ENCODE measurements at regions not wholly inside any gene's neighbourhood (a gene's known extent, or its start where the extent isn't known, plus 50 kb on each side); places are given as distances from the start of the nearest gene placed in this dataset.

- DNase-seq, result no peak
Measured at GRCh38 chr12:118773956-118774723, 207.2 kb upstream of the SRRM4 start.

- no peak for DNase-seq
Measured at GRCh38 chr12:118777504-118777903, 203.8 kb upstream of the SRRM4 start.

GRCh38 chr12:118778077-118778476, 203.3 kb upstream of the SRRM4 start:
- no peak for DNase-seq

DNA sequence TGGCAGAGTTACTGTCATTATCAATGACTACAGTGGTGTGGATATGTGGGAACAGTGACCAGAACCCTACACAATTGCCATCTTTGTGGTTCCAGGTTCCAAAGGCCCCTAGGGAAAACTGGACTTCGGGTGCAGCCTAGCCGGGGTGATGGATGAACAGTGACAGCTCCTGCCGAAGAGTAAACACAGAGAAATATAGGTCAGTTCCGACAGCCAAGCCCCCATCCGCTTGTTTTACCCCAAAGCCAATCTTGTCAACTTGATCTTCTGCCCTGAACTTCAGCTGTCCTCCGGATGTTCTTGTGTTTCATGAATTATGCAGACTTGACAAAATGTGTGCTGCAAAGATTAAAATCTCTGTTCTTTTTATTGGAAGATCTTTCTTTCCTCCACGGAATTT, 200.4 kb upstream of the SRRM4 start:
- no peak for DNase-seq

DNA sequence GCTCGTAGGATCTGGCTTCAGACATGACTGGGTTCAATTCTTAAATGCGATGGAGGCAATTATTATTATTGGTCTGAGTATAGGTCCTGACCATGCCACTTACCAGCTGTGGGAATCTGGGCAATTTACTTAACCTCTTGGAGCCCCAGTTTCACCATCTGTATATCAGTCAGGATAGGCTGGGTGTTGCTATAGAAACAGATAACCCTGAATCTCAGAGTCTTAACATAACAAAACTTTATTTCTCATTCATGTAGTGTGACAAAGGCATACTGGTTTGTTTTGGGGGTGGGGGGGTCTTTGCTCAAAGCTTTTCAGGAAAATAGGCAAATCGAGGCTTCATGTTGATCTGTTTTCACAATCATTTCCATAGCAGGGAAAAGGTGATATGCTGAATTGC, 199.6 kb upstream of the SRRM4 start:
- DNase-seq, result no peak

DNA sequence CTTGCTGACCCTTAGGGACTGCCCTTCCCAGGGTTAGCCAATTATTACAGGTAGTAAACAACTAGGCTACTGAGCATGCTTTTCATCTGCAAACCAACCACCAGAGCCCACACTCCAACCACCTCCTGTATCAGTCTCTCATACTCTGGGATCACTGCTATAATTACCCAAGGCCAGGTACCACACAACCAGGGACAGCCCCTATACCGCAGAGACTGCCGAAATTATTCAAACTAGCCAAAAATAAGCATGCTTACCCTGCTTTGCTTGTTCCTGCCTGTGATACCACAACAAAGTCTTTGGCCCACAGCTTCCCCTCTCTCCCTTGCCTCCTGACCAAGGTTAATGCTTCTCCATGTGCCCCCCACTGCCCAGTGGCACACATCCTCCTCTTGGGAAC, 197.6 kb upstream of the SRRM4 start:
- DNase-seq, result no peak

- DNase-seq, result no peak
Measured at GRCh38 chr12:118790578-118790977, 190.8 kb upstream of the SRRM4 start.

- no peak for DNase-seq
Measured at GRCh38 chr12:118813778-118814357, 167.5 kb upstream of the SRRM4 start.

GRCh38 chr12:118816296-118816695, 165.0 kb upstream of the SRRM4 start:
- DNase-seq, result no peak

DNA sequence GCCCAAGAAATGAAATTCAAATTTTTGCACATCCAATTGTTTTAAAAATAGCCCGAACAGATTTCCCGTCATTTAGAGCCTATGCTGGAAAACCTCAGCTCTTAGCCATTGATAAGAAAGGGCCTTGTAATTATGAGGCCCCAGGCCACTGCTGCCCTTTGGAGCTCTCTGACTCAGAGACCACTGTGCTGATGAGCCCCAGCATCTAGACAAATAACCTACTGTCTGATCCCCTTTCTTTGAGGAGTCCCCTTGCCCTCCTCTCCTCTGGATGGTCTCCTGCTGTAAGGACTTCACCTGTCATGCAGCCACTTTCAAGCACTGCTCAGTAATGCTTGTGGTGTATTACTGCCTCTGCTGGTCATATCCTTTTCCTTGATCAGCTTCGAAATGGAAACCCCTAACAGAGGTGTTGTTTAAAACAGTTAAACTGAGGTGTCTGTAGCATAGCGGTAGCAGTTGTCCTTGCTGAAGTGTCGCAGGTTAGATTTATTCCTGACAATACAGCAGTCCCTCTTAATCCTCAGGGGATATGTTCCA, 159.9 kb upstream of the SRRM4 start:
- DNase-seq, result no peak

DNA sequence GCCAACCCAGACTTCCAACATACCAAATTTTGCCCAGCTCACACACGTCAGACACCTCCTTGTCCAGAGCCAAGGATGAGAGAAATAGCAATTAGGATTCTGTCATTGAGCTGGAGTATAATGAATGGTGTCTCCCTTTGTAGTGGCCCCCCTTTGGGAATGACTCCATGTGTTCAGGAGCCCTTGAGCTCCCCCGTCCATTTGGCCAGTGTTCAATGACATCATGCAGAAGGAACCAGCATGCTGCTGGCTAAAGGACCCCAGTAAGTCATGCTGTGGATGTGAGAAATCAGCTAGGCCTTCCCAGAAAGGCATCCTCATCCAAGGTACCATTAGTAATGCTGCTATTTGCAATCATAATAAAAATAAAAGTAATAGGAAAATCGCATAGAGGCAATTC, 158.8 kb upstream of the SRRM4 start:
- DNase-seq, result no peak

DNA sequence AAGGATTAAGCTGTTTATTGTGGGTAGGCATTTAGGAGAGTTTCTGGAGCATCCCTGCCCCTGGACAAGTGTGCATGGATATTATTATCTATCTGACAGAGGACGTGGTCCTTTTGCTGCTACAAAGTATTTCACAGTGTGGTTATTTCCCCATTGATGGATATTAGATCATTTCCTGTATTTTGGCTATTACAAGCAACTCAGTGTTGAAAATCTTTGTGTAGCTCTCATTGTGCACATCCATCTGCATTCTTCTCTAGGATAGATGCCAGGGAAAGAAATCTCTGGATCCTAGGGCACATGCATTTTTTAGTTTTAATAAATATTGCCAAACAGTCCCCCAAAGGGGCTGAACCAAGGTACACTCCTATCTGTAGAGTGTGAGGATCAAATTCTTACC, 154.3 kb upstream of the SRRM4 start:
- no peak for DNase-seq

GRCh38 chr12:118827606-118828005, 153.7 kb upstream of the SRRM4 start:
- no peak for DNase-seq

GRCh38 chr12:118830296-118830695, 151.0 kb upstream of the SRRM4 start:
- no peak for DNase-seq

GRCh38 chr12:118835926-118836325, 145.4 kb upstream of the SRRM4 start:
- DNase-seq, result no peak

- DNase-seq, result peak in 1 of 2 experiments; percentile 1
Measured at GRCh38 chr12:118840399-118840798, 140.9 kb upstream of the SRRM4 start.

- DNase-seq, result no peak
Measured at GRCh38 chr12:118840878-118841277, 140.5 kb upstream of the SRRM4 start.

- no peak for DNase-seq
Measured at GRCh38 chr12:118841588-118841987, 139.8 kb upstream of the SRRM4 start.

DNA sequence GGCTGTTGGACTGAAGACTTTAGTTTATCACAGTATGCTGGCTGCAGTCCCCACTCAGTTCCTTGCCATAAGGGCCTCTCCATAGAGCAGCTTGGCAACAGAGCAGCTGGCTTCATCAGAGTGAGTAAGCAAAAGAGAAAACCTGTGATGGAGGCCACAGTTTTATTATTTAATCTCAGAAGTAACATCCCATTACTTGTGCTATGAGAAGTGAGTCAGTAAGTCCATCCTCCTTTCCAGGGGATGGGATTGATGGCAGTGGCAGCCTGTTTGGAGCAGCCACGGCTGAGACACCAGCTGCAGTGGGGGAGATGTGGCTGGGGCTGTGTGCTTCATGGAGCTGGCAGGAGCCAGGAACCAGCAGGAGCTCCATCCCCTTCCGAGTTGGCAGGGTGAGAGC, 138.5 kb upstream of the SRRM4 start:
- DNase-seq, result no peak

GRCh38 chr12:118846416-118846815, 134.9 kb upstream of the SRRM4 start:
- no peak for DNase-seq

DNA sequence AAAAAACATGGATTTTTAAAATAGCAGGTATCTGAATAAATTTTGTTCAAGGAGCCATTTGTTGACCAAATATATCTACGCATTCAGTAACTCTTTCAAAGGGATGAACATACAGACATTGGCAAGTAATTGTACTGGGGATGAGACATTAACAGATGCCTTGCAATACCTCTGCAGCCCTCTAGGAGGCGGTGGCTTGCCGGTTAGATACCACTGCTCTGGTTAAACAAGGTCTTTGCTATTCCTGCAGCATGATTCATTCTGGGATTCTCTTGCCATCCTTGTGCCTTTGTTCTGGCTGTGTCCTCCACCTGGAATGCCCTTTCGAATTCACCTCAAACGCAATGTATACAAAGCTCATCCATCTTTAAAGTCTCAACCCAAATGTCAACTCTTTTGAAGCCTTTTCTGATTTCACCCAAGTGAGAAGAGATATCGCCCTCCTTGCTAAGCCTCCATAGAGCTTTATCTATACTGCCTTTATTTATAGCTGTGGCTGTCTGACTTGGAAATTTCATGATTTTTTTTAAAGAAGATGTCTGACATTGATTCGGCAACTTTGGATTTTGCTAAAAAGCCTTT, 131.0 kb upstream of the SRRM4 start:
- peak; percentile 42 to 46 for DNase-seq

- DNase-seq, result no peak
Measured at GRCh38 chr12:118851891-118852290, 129.4 kb upstream of the SRRM4 start.

GRCh38 chr12:118853634-118854033, 127.7 kb upstream of the SRRM4 start:
- no peak for DNase-seq

GRCh38 chr12:118855858-118856257, 125.5 kb upstream of the SRRM4 start:
- DNase-seq, result no peak
